ENCODE measurements at regions not wholly inside any gene's neighbourhood (a gene's known extent, or its start where the extent isn't known, plus 50 kb on each side); places are given as distances from the start of the nearest gene placed in this dataset.
A peak's percentile ranks its signal among the peaks of the same experiment; 100 is the strongest.

- Mint-ChIP-seq H3K36me3 (ENCODE audit: low read depth) (no peaks in the 10 kb centered on the region), H3K4me1 (ENCODE audit: low read depth) (no peaks in the 10 kb centered on the region), H3K27ac (no peak overlapping the region), H3K27me3 (ENCODE audit: low read depth) (peaks cover 8% of the 10 kb centered on the region), H3K4me3 (no peak overlapping the region), H3K9me3 (no peaks in the 10 kb centered on the region)
- DNase-seq, result no peak
- intact Hi-C loops (cut with micrococcal nuclease), result no loop called here
- CTCF ChIA-PET, result no interaction called here
These were observed 230.3 kb downstream of the MAP2K4 start for GRCh38 chr17:12250973-12251372.

- H3K4me1 Mint-ChIP-seq (ENCODE audit: low read depth), result no peaks in the 10 kb centered on the region
- CTCF ChIA-PET, result no interaction called here
- intact Hi-C loops (cut with micrococcal nuclease), result no loop called here
These were observed 231.8 kb downstream of the MAP2K4 start for GRCh38 chr17:12252462-12252861.

GRCh38 chr17:12254460-12254859 is 233.8 kb downstream of the MAP2K4 start:
- no peak overlapping the region for H3K27ac Mint-ChIP-seq
- CTCF ChIA-PET, result interaction anchor here (1.0 kb wide), 1 partner anchor 36 kb away, joined by 3 read pairs; no protein-coding TSS in a partner anchor
- H3K36me3 Mint-ChIP-seq (ENCODE audit: low read depth), result no peaks in the 10 kb centered on the region
- intact Hi-C loops (cut with micrococcal nuclease), result no loop called here
- H3K4me3 Mint-ChIP-seq, result no peak overlapping the region
- no peaks in the 10 kb centered on the region for H3K9me3 Mint-ChIP-seq
- peaks cover 4% of the 10 kb centered on the region for H3K27me3 Mint-ChIP-seq (ENCODE audit: low read depth)
- H3K4me1 Mint-ChIP-seq (ENCODE audit: low read depth), result no peaks in the 10 kb centered on the region
- no peak for DNase-seq

More at GRCh38 chr17:12252462-12252861, 231.8 kb downstream of the MAP2K4 start:
- no peaks in the 10 kb centered on the region for H3K36me3 Mint-ChIP-seq (ENCODE audit: low read depth)
- H3K9me3 Mint-ChIP-seq, result no peaks in the 10 kb centered on the region
- DNase-seq, result no peak
- no peak overlapping the region for H3K27ac Mint-ChIP-seq
- H3K4me3 Mint-ChIP-seq, result no peak overlapping the region
- H3K27me3 Mint-ChIP-seq (ENCODE audit: low read depth), result peaks cover 4% of the 10 kb centered on the region

GRCh38 chr17:12256380-12256995 is 235.8 kb downstream of the MAP2K4 start:
- Mint-ChIP-seq H3K27me3 (ENCODE audit: low read depth) (no peaks in the 10 kb centered on the region), H3K4me3 (no peak overlapping the region), H3K4me1 (ENCODE audit: low read depth) (no peaks in the 10 kb centered on the region), H3K9me3 (no peaks in the 10 kb centered on the region), H3K27ac (no peak overlapping the region), H3K36me3 (ENCODE audit: low read depth) (no peaks in the 10 kb centered on the region)
- intact Hi-C loops (cut with micrococcal nuclease), result loop anchor here (1.0 kb wide), 3 partner anchors 411 to 747 kb away; no protein-coding TSS in a partner anchor
- peak; percentile 34 for DNase-seq
- CTCF ChIA-PET, result interaction anchor here (0.8 to 1.9 kb wide), 5 partner anchors 12 to 747 kb away, joined by 3 to 4 read pairs (median 3); no protein-coding TSS in a partner anchor

GRCh38 chr17:12257176-12257575 is 236.5 kb downstream of the MAP2K4 start:
- peaks cover under 1% of the 10 kb centered on the region for H3K9me3 Mint-ChIP-seq
- H3K36me3 Mint-ChIP-seq (ENCODE audit: low read depth), result no peaks in the 10 kb centered on the region
- no peak overlapping the region for H3K27ac Mint-ChIP-seq
- H3K4me3 Mint-ChIP-seq, result no peak overlapping the region
- CTCF ChIA-PET, result interaction anchor here (0.8 to 1.1 kb wide), 3 partner anchors 18 to 746 kb away, joined by 3 to 4 read pairs (median 3); no protein-coding TSS in a partner anchor
- DNase-seq, result no peak
- no peaks in the 10 kb centered on the region for H3K27me3 Mint-ChIP-seq (ENCODE audit: low read depth)
- H3K4me1 Mint-ChIP-seq (ENCODE audit: low read depth), result no peaks in the 10 kb centered on the region
- intact Hi-C loops (cut with micrococcal nuclease), result no loop called here

DNA sequence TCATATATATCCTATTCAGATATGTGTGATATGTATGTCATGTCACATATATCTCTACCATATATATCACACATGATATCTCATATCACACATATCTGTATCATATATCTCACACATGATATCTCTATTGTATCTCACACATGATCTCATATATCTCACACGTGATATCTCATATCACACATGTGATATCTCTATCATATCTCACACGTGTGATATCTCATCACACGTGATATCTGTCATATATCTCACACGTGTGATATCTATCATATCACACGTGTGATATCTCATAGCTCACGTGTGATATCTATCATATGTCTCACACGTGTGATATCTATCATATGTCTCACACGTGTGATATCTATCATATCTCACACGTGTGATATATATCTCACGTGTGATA is 240.7 kb downstream of the MAP2K4 start:
- CTCF ChIA-PET, result no interaction called here
- no peak for DNase-seq
- Mint-ChIP-seq H3K36me3 (ENCODE audit: low read depth) (no peaks in the 10 kb centered on the region), H3K9me3 (peaks cover 2% of the 10 kb centered on the region), H3K27me3 (ENCODE audit: low read depth) (no peaks in the 10 kb centered on the region), H3K4me1 (ENCODE audit: low read depth) (no peaks in the 10 kb centered on the region), H3K27ac (no peak overlapping the region), H3K4me3 (no peak overlapping the region)
- intact Hi-C loops (cut with micrococcal nuclease), result no loop called here

GRCh38 chr17:12269751-12270150 is 249.1 kb downstream of the MAP2K4 start:
- no peak for DNase-seq
- Mint-ChIP-seq H3K27me3 (ENCODE audit: low read depth) (no peaks in the 10 kb centered on the region), H3K4me1 (ENCODE audit: low read depth) (no peaks in the 10 kb centered on the region), H3K27ac (no peak overlapping the region), H3K9me3 (peaks cover 4% of the 10 kb centered on the region), H3K36me3 (ENCODE audit: low read depth) (peaks cover 2% of the 10 kb centered on the region), H3K4me3 (no peak overlapping the region)
- intact Hi-C loops (cut with micrococcal nuclease), result no loop called here
- CTCF ChIA-PET, result no interaction called here

DNA sequence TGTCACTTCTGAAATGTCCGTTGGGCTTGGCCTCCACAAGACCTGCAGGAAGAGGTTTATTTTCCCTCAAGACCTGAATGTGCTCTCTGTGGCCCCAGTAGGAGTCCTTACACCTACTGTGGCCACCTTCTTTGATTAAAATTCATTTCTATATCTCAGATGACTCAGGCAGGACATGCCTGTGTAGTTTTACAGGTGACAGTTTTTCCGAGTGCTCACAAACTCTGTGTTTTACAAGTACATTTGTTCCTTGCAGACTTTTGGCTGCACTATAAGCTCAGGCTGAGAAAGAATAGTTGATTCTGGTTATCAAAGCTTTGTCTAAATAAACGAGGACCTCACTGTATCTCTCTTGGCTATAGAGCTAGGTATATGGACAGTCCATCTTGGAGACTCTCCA is 257.1 kb downstream of the MAP2K4 start:
- peaks cover 4% of the 10 kb centered on the region for H3K9me3 Mint-ChIP-seq
- H3K27me3 Mint-ChIP-seq (ENCODE audit: low read depth), result peaks cover 2% of the 10 kb centered on the region
- no peak overlapping the region for H3K27ac Mint-ChIP-seq
- H3K4me3 Mint-ChIP-seq, result no peak overlapping the region
- intact Hi-C loops (cut with micrococcal nuclease), result no loop called here
- CTCF ChIA-PET, result no interaction called here
- no peak for DNase-seq
- no peaks in the 10 kb centered on the region for H3K4me1 Mint-ChIP-seq (ENCODE audit: low read depth)
- peaks cover 2% of the 10 kb centered on the region for H3K36me3 Mint-ChIP-seq (ENCODE audit: low read depth)

DNA sequence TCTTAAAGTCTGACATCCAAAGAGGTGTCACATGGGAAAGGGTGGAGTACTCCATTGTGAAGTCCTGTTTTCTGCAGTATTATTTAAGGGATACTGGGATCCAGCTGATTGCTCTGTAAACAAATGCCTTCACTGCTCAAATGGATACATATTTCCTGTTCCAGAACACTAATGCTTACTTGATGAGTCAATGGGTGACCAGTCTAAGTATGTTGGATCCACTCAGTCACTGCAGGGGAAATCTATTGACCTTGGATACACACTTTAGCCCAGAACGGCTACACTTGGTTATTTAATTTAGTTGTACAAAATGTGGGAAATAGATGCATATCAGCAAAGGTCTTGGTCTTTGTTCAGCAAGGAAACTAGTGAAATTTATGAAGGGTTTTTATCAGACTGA is 261.4 kb downstream of the MAP2K4 start:
- no peak for DNase-seq
- Mint-ChIP-seq H3K9me3 (no peaks in the 10 kb centered on the region), H3K4me3 (no peak overlapping the region), H3K4me1 (ENCODE audit: low read depth) (no peaks in the 10 kb centered on the region), H3K36me3 (ENCODE audit: low read depth) (no peaks in the 10 kb centered on the region), H3K27me3 (ENCODE audit: low read depth) (peaks cover 2% of the 10 kb centered on the region), H3K27ac (no peak overlapping the region)
- CTCF ChIA-PET, result no interaction called here
- intact Hi-C loops (cut with micrococcal nuclease), result no loop called here

DNA sequence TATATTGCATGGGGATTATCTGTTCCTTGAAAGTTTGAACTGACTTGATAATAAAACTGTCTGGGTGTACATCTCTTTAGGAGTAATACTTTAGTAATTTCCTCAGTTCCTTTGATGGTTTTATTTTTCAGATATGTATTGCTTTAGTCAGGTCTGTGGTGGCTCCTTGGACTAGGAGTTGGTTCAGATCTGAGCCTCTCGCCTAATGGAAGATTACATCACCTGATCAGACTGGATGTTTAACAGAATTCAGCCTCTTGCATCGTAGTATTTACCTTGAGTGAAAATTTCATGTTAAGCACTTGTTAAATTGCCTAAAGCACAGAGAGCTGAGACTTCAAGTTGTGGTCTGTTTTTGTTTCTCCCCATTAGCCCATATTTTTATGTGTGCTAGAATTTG is 267.3 kb downstream of the MAP2K4 start:
- no peaks in the 10 kb centered on the region for H3K27me3 Mint-ChIP-seq (ENCODE audit: low read depth)
- H3K4me3 Mint-ChIP-seq, result no peak overlapping the region
- no peaks in the 10 kb centered on the region for H3K9me3 Mint-ChIP-seq
- CTCF ChIA-PET, result no interaction called here
- no peak for DNase-seq
- no peak overlapping the region for H3K27ac Mint-ChIP-seq
- no peaks in the 10 kb centered on the region for H3K36me3 Mint-ChIP-seq (ENCODE audit: low read depth)
- intact Hi-C loops (cut with micrococcal nuclease), result no loop called here
- H3K4me1 Mint-ChIP-seq (ENCODE audit: low read depth), result no peaks in the 10 kb centered on the region

GRCh38 chr17:12290207-12290606 is 269.5 kb downstream of the MAP2K4 start:
- CTCF ChIA-PET, result interaction anchor here (1.0 kb wide), 1 partner anchor 36 kb away, joined by 3 read pairs; no protein-coding TSS in a partner anchor
- H3K9me3 Mint-ChIP-seq, result no peaks in the 10 kb centered on the region
- H3K4me3 Mint-ChIP-seq, result no peak overlapping the region
- no peak for DNase-seq
- H3K4me1 Mint-ChIP-seq (ENCODE audit: low read depth), result no peaks in the 10 kb centered on the region
- no peak overlapping the region for H3K27ac Mint-ChIP-seq
- H3K27me3 Mint-ChIP-seq (ENCODE audit: low read depth), result no peaks in the 10 kb centered on the region
- intact Hi-C loops (cut with micrococcal nuclease), result no loop called here
- no peaks in the 10 kb centered on the region for H3K36me3 Mint-ChIP-seq (ENCODE audit: low read depth)

DNA sequence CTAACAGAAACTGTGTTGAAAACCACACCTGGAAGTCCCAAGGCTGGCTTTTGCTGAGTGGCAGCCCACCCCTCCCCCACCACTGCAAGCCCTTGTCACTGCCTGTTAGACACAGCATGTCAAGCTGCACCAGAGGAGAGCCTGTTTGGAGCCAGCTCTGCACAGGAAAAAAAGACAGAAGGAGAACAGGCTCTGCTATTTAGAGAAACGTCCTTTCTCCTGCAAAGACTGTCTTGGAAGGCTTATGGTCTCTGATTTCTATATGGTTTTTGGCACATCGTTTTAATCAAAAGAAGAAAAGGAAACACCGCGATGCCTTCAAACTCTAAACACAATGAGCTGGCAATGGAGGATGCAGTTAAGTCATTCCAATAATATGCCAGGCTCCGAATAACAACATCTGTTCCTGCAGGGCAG is 275.5 kb downstream of the MAP2K4 start:
- Mint-ChIP-seq H3K4me1 (ENCODE audit: low read depth) (no peaks in the 10 kb centered on the region), H3K27me3 (ENCODE audit: low read depth) (no peaks in the 10 kb centered on the region), H3K4me3 (no peak overlapping the region), H3K9me3 (peaks cover 3% of the 10 kb centered on the region), H3K36me3 (ENCODE audit: low read depth) (no peaks in the 10 kb centered on the region), H3K27ac (no peak overlapping the region)
- intact Hi-C loops (cut with micrococcal nuclease), result no loop called here
- no peak for DNase-seq
- CTCF ChIA-PET, result interaction anchor here (0.5 kb wide), 1 partner anchor 514 kb away, joined by 3 read pairs; no protein-coding TSS in a partner anchor

GRCh38 chr17:12301551-12301950 is 280.9 kb downstream of the MAP2K4 start:
- Mint-ChIP-seq H3K4me3 (no peak overlapping the region), H3K4me1 (ENCODE audit: low read depth) (no peaks in the 10 kb centered on the region), H3K9me3 (peaks cover 9% of the 10 kb centered on the region), H3K27ac (no peak overlapping the region), H3K36me3 (ENCODE audit: low read depth) (no peaks in the 10 kb centered on the region), H3K27me3 (ENCODE audit: low read depth) (no peaks in the 10 kb centered on the region)
- intact Hi-C loops (cut with micrococcal nuclease), result no loop called here
- no peak for DNase-seq
- CTCF ChIA-PET, result no interaction called here

All from activated naive CD4-positive, alpha-beta T cell treated with anti-CD3 and anti-CD28 coated beads for 36 hours (primary cell).